ENCODE measurements at regions not wholly inside any gene's neighbourhood (a gene's known extent, or its start where the extent isn't known, plus 50 kb on each side); places are given as distances from the start of the nearest gene placed in this dataset.
"Not testable (repeated sequence)": the region's sequence is repeated elsewhere in the genome, so short reads cannot be mapped to it uniquely, and the experiment has no call there.

DNA sequence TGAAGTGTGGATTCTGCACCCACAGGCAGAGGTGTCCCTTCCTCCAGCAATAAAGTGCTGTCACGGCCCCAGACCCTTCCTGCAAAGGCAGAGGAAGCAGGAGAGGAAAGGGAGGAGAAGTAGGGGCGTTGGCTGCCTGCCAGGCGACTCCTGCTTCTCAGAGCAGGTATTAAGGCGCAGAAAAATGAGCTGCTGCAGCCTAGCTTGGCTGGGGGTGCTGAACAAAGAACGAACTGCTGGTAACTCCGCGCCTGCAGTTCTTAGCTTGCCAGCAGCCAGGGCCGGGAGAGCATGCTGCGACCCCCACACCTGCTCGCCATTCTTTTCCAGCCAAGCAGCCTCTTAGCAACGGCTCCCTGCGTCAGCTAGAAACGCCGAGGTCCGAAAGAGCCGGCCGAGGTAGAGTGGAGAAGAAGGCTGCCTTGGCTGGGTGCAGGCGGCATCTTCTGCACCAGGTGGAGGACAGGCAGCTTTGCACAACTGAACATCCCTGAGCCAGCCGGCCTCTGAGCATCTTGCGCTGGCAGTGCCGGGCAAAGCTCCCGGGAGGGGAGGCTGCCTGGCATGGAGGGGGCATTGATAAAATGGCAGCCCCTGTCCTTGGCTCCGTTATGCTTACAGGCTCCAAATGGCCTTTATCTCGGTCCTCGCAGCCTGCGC is 296.0 kb downstream of the MEX3B start:
- Histone ChIP-seq H3K9ac (ENCODE audit: low read length) (no peak overlapping the region), H3K4me1 (ENCODE audit: control insufficient read depth, insufficient read depth, low read length) (peaks cover 13% of the 10 kb centered on the region), H3K36me3 (ENCODE audit: control insufficient read depth, insufficient read depth, low read length, severe bottlenecking) (no peaks in the 10 kb centered on the region), H3K4me3 (ENCODE audit: low read length) (no peak overlapping the region), H3K9me3 (ENCODE audit: control insufficient read depth, low read length) (no peaks in the 10 kb centered on the region), H3K27me3 (replicated peaks; ENCODE audit: control insufficient read depth, insufficient read depth, low read length) (peaks cover 7% of the 10 kb centered on the region)
- DNase-seq (ENCODE audit: low read depth) = no peak

DNA sequence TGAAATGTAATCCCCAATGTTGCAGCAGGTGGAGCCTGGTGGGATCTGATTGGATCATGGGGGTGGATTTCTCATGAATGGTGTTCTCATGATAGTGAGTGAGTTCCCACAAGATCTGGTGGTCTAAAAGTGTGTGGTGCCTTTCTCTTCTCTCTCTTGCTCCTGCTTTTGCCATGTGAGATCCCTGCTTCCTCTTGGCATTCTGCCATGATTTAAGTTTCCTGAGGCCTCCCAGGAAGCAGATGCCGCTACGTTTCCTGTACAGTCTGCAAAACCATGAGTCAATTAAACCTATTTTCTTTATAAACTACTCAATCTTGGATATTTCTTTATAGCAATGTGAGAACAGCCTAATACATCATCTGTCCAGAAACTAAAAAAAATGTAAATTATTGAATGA is 298.3 kb downstream of the MEX3B start:
- DNase-seq (ENCODE audit: low read depth) = no peak
- Histone ChIP-seq H3K36me3 (ENCODE audit: control insufficient read depth, insufficient read depth, low read length, severe bottlenecking) (no peaks in the 10 kb centered on the region), H3K4me1 (ENCODE audit: control insufficient read depth, insufficient read depth, low read length) (peaks cover 6% of the 10 kb centered on the region), H3K27me3 (replicated peaks; ENCODE audit: control insufficient read depth, insufficient read depth, low read length) (peaks cover 7% of the 10 kb centered on the region), H3K4me3 (ENCODE audit: low read length) (no peak overlapping the region), H3K9ac (ENCODE audit: low read length) (no peak overlapping the region), H3K9me3 (ENCODE audit: control insufficient read depth, low read length) (no peaks in the 10 kb centered on the region)

DNA sequence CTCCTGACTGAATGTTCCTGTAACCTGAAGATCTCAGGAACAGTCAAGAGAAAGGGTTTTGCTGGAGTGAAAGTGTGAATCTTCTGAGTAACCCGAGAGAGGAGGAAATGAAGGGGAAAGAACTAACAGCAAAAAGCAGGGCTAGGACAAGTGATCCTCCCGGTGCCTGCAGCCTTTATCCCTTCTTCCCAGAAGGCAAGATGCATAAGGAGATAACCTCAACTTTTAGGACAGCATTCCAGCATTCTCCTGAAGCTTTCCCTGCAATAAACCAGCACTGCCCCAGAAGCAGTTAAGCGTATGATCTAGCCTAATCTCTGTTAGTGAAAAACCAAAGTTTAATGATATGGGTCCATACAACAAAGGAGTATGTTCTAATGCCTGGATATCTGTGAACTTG is 298.8 kb downstream of the MEX3B start:
- no peaks in the 10 kb centered on the region for H3K36me3 ChIP-seq (ENCODE audit: control insufficient read depth, insufficient read depth, low read length, severe bottlenecking)
- no peak for DNase-seq (ENCODE audit: low read depth)
- H3K4me3 ChIP-seq (ENCODE audit: low read length) = no peak overlapping the region
- H3K27me3 ChIP-seq (replicated peaks; ENCODE audit: control insufficient read depth, insufficient read depth, low read length) = peaks cover 7% of the 10 kb centered on the region
- peaks cover 3% of the 10 kb centered on the region for H3K4me1 ChIP-seq (ENCODE audit: control insufficient read depth, insufficient read depth, low read length)
- no peaks in the 10 kb centered on the region for H3K9me3 ChIP-seq (ENCODE audit: control insufficient read depth, low read length)
- no peak overlapping the region for H3K9ac ChIP-seq (ENCODE audit: low read length)

DNA sequence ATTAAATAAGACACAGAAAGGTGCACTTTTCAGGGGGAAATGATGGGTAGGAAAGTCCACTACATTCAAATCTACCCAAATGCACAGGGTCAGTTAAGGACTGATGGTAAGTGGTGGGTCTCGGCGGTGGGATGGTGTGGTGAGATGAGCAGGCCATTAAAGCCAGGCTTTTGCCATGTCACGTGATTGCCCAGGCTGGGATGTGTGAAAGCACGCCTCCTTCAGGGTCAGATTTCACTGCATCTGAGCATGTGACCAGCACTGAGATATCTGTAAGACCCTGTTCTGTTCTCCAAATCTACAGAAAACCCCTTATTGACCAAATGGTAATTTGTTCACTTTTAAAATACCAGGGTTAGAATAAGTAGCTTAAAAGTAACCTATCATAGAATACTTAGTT is 301.5 kb downstream of the MEX3B start:
- Histone ChIP-seq H3K9ac (ENCODE audit: low read length) (no peak overlapping the region), H3K9me3 (ENCODE audit: control insufficient read depth, low read length) (no peaks in the 10 kb centered on the region)
- no peak for DNase-seq (ENCODE audit: low read depth)

DNA sequence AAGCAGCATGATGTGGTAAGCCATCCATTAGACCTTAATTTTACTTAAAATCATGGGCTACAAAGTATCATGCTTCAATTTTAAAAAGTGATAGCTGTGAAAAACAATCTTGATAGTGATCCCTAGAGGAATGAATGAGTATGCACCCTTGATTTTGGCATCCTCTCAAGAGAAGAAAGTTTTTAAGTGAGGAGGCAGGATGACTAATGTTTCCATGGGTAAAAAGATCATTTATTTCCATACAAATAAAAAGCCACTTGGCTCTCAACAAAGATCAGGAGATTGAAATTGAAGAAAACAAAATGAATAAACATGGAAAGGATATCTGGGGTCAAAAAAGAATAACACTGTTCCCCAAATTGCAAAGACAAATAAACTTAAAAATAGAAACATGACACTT is 305.4 kb downstream of the MEX3B start:
- Histone ChIP-seq H3K4me1 (ENCODE audit: control insufficient read depth, insufficient read depth, low read length) (peaks cover 8% of the 10 kb centered on the region), H3K36me3 (ENCODE audit: control insufficient read depth, insufficient read depth, low read length, severe bottlenecking) (no peaks in the 10 kb centered on the region), H3K9me3 (ENCODE audit: control insufficient read depth, low read length) (no peaks in the 10 kb centered on the region), H3K27me3 (replicated peaks; ENCODE audit: control insufficient read depth, insufficient read depth, low read length) (no peaks in the 10 kb centered on the region), H3K9ac (ENCODE audit: low read length) (no peak overlapping the region), H3K4me3 (ENCODE audit: low read length) (no peak overlapping the region)
- peak; percentile 26 for DNase-seq (ENCODE audit: low read depth)

More for the DNA sequence above, 301.5 kb downstream of the MEX3B start:
- no peak overlapping the region for H3K4me3 ChIP-seq (ENCODE audit: low read length)
- H3K36me3 ChIP-seq (ENCODE audit: control insufficient read depth, insufficient read depth, low read length, severe bottlenecking) = no peaks in the 10 kb centered on the region
- peaks cover 3% of the 10 kb centered on the region for H3K27me3 ChIP-seq (replicated peaks; ENCODE audit: control insufficient read depth, insufficient read depth, low read length)
- H3K4me1 ChIP-seq (ENCODE audit: control insufficient read depth, insufficient read depth, low read length) = peaks cover 8% of the 10 kb centered on the region

DNA sequence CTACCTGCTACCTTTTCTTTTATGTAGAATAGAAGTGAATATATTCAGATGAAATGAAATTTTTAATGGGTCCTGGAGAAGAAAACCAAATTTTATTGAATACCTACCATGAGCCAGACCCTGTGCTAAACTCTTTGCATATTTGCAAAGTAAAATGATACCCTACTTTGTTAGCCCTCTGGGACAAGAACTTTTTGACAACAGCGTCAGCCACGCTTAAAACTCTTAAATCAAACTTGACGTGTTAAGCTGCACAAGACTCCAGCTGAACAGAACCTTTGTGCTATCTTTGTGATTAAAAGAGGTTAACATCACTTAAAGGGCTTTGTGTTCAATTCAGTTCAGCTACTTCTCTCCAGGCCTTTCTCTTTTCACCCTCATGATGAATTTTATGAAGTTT is 316.5 kb downstream of the MEX3B start:
- no peaks in the 10 kb centered on the region for H3K9me3 ChIP-seq (ENCODE audit: control insufficient read depth, low read length)
- H3K27me3 ChIP-seq (replicated peaks; ENCODE audit: control insufficient read depth, insufficient read depth, low read length) = no peaks in the 10 kb centered on the region
- H3K4me3 ChIP-seq (ENCODE audit: low read length) = no peak overlapping the region
- H3K4me1 ChIP-seq (ENCODE audit: control insufficient read depth, insufficient read depth, low read length) = no peaks in the 10 kb centered on the region
- DNase-seq (ENCODE audit: low read depth) = no peak
- H3K9ac ChIP-seq (ENCODE audit: low read length) = no peak overlapping the region
- H3K36me3 ChIP-seq (ENCODE audit: control insufficient read depth, insufficient read depth, low read length, severe bottlenecking) = no peaks in the 10 kb centered on the region

DNA sequence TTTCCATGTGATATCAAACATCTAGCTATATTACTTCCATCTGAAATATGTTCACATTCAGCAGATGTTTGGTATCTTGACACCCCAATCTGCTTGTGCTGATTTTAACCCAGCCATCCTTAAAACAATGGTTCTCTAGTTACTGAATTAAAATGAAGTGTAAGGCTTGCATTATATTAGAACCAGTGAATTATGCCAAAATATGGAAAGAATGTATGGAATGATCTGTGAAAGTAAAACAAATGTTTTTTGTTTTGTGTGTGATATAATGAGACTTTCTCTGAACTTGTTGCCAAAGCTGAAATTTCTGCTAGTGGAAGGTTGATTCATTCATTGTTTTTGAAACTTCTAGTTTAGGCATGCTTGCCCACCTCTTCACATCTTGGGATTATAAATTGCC is 317.1 kb downstream of the MEX3B start:
- Histone ChIP-seq H3K4me1 (ENCODE audit: control insufficient read depth, insufficient read depth, low read length) (peaks cover 3% of the 10 kb centered on the region), H3K27me3 (replicated peaks; ENCODE audit: control insufficient read depth, insufficient read depth, low read length) (no peaks in the 10 kb centered on the region), H3K36me3 (ENCODE audit: control insufficient read depth, insufficient read depth, low read length, severe bottlenecking) (no peaks in the 10 kb centered on the region), H3K9me3 (ENCODE audit: control insufficient read depth, low read length) (no peaks in the 10 kb centered on the region), H3K9ac (ENCODE audit: low read length) (no peak overlapping the region), H3K4me3 (ENCODE audit: low read length) (no peak overlapping the region)
- DNase-seq (ENCODE audit: low read depth) = peak; percentile 33

DNA sequence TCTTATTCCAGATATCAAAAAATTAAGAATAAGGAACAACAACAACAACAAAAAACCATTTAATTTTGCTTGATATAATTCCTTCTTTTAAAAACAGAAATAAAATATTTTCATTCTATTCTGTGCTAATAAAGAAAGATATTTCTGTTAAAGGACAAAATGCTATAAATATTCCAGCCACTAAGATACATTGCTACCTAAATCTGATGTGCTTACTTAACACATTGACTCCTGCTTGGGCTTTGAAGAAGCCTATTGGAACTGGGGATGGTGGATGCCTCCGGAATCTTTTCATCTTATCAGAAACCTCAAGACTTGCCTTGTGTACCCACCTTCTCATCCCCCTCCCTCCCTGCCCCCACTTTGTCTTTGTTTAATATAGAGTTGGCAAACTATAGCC is 320.2 kb downstream of the MEX3B start:
- peaks cover 9% of the 10 kb centered on the region for H3K4me1 ChIP-seq (ENCODE audit: control insufficient read depth, insufficient read depth, low read length)
- DNase-seq (ENCODE audit: low read depth) = no peak
- H3K27me3 ChIP-seq (replicated peaks; ENCODE audit: control insufficient read depth, insufficient read depth, low read length) = no peaks in the 10 kb centered on the region
- no peak overlapping the region for H3K9ac ChIP-seq (ENCODE audit: low read length)
- no peak overlapping the region for H3K4me3 ChIP-seq (ENCODE audit: low read length)
- no peaks in the 10 kb centered on the region for H3K9me3 ChIP-seq (ENCODE audit: control insufficient read depth, low read length)
- H3K36me3 ChIP-seq (ENCODE audit: control insufficient read depth, insufficient read depth, low read length, severe bottlenecking) = no peaks in the 10 kb centered on the region

DNA sequence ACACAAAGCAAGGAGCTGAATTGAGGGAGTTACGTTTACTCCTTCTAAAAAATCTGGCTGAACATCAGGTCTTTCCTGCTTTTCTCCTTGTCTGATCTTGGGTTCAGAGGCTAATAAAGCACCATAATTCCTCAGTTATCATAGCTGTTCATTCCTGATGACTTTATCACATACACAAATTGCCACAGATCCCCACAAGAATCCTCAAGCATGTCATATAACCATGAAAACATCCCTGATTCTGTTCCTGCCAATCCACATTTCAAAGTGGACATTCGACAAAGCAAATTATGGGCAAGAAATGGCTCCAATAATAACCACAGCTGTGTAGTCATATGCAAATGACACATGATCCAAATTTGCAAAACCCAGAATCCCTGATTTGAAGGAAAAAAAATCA is 321.3 kb downstream of the MEX3B start:
- Histone ChIP-seq H3K9ac (ENCODE audit: low read length) (no peak overlapping the region), H3K4me1 (ENCODE audit: control insufficient read depth, insufficient read depth, low read length) (peaks cover 9% of the 10 kb centered on the region), H3K9me3 (ENCODE audit: control insufficient read depth, low read length) (no peaks in the 10 kb centered on the region), H3K27me3 (replicated peaks; ENCODE audit: control insufficient read depth, insufficient read depth, low read length) (no peaks in the 10 kb centered on the region), H3K36me3 (ENCODE audit: control insufficient read depth, insufficient read depth, low read length, severe bottlenecking) (no peaks in the 10 kb centered on the region), H3K4me3 (ENCODE audit: low read length) (no peak overlapping the region)
- DNase-seq (ENCODE audit: low read depth) = no peak

DNA sequence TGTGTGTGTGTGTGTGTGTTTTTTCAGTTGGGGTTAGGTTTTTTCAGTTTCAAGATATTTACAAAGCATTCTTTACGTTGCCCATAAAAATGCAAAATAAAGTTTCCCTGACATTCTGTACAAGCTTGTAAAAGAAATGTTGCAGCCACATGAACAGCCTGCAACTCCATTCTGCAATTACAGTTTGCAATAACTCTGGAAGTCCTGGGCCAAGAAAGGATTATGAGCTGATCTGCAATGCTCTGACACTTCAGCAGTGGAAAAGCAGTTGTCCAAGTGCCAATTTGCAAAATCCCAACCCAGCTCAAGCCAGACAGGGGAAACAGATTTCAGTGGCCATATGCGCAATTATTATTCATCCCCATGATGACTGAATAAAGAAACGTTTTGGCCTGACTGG is 322.1 kb downstream of the MEX3B start:
- H3K36me3 ChIP-seq (ENCODE audit: control insufficient read depth, insufficient read depth, low read length, severe bottlenecking) = no peaks in the 10 kb centered on the region
- H3K4me3 ChIP-seq (ENCODE audit: low read length) = no peak overlapping the region
- peaks cover 9% of the 10 kb centered on the region for H3K4me1 ChIP-seq (ENCODE audit: control insufficient read depth, insufficient read depth, low read length)
- H3K27me3 ChIP-seq (replicated peaks; ENCODE audit: control insufficient read depth, insufficient read depth, low read length) = no peaks in the 10 kb centered on the region
- H3K9me3 ChIP-seq (ENCODE audit: control insufficient read depth, low read length) = no peaks in the 10 kb centered on the region
- DNase-seq (ENCODE audit: low read depth) = peak; percentile 60
- H3K9ac ChIP-seq (ENCODE audit: low read length) = no peak overlapping the region

DNA sequence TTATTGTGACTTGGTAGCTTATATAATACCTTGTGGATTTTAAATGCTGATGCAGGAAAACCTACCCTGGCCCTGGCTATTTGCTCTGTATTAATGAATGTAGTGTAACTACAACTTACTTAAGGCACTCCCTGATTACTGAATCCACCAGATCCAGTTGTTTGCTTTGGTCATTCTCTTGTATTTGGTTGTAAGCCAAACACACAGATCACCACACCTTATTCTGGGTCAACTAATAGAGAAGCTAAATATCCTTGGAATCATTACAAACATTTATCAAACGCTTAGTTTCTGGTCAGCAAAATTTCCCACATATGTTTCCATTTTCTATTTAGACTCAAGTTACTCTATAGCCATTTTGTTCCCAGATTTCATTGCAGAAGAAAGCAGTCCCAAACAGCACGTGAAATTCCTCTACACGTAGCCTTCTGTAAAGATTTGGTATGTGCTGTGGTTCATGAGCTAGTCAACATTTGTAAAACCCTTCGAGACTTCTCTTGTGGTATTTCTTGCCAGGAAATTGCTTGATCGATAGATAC is 322.6 kb downstream of the MEX3B start:
- Histone ChIP-seq H3K4me3 (ENCODE audit: low read length) (no peak overlapping the region), H3K9me3 (ENCODE audit: control insufficient read depth, low read length) (no peaks in the 10 kb centered on the region), H3K9ac (ENCODE audit: low read length) (no peak overlapping the region), H3K27me3 (replicated peaks; ENCODE audit: control insufficient read depth, insufficient read depth, low read length) (no peaks in the 10 kb centered on the region), H3K36me3 (ENCODE audit: control insufficient read depth, insufficient read depth, low read length, severe bottlenecking) (no peaks in the 10 kb centered on the region), H3K4me1 (ENCODE audit: control insufficient read depth, insufficient read depth, low read length) (peaks cover 9% of the 10 kb centered on the region)
- DNase-seq (ENCODE audit: low read depth) = peak; percentile 37

DNA sequence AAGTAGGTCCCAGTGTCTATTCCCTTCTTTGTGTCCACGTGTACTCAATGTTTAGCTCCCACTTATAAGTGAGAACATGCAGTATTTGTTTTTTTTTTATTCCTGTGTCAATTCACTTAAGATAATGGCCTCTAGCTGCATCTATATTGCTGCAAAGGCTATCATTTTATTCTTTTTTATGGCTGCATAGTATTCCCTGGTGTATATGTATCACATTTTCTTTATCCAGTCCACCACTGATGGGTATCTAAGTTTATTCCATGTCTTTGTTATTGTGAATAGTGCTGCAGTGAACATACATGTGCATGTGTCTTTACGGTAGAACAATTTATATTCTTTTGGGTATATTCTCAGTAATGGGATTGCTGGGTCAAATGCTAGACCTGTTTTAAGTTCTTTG is 329.4 kb downstream of the MEX3B start:
- H3K4me3 ChIP-seq (ENCODE audit: low read length); H3K4me1 ChIP-seq (ENCODE audit: control insufficient read depth, insufficient read depth, low read length); H3K27me3 ChIP-seq (replicated peaks; ENCODE audit: control insufficient read depth, insufficient read depth, low read length); H3K9me3 ChIP-seq (ENCODE audit: control insufficient read depth, low read length); DNase-seq (ENCODE audit: low read depth); H3K9ac ChIP-seq (ENCODE audit: low read length); H3K36me3 ChIP-seq (ENCODE audit: control insufficient read depth, insufficient read depth, low read length, severe bottlenecking): not testable (repeated sequence)

Measured in adipocyte (in vitro differentiated cells).